HG03575 (cell line): ENCODE measurements at regions not wholly inside any gene's neighbourhood (a gene's known extent, or its start where the extent isn't known, plus 50 kb on each side); places are given as distances from the start of the nearest gene placed in this dataset.

ENCODE experiments used
- ATAC-seq: cut with Tn5 transposase; IDR thresholded peaks from one replicate; pipeline ENCODE4 v1.9.1; 2021; ENCODE audit not compliant: unreplicated experiment, insufficient number of reproducible peaks, low FRiP score; ENCODE audit errors: extremely low read depth

DNA sequence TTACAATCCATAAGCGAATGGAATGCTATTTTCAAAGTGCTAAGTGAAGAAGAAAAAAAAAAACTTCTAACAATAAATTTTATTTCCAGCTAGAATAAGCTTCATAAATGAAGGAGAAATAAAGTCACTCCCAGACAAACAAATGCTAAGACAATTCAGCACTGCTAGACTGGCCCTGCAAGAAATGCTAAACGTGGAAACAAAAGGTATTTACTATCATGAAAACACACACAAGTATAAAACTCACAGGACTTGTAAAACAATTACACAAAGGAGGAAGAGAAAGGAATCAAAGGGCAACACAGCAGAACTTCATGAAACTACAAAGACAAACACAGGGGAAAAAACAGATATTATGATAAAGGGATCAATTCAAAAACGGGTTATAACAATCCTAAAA lies 85.8 kb upstream of the NELL2 start:
- no peak for ATAC-seq

- no peak for ATAC-seq
Observed at GRCh38 chr12:44960856-44961255, 84.7 kb upstream of the NELL2 start.

DNA sequence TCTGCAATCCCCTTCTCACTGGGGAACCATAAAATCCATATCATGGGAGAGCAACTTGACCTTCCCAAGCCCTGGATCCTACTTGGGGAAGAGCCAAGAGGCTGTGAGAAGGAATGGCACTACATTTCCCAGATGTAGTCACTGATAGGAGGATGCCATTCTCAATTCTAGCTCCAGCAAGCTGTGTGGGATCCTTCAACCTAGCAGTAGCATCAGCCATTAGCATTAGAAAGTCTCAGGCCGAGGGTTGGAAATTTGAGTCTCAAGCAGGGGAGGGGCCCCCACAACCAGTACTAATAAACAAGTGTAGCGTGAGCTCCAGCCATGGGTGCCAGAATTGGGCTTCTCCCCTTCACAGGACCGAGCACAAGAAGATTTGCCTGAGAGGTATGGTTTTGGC lies 84.3 kb upstream of the NELL2 start:
- no peak for ATAC-seq

DNA sequence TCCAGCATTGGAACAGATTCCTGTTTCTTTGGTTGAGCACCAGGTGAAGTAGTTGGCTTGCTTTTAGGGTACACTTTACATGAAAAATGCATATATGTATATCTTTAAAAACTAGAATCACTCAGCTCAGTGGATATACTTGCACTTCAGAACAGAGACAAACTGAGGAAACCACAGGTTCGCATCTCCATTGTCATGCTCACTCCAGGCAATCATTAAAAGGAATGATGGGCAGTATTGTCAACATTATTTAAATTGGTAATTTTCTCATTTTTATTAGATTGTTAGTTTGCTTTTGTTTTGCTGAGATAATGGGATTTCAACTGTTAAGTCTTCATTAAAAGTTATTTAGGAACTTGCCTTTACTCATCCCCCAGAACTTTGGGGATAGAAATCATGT lies 71.0 kb upstream of the NELL2 start:
- no peak for ATAC-seq

DNA sequence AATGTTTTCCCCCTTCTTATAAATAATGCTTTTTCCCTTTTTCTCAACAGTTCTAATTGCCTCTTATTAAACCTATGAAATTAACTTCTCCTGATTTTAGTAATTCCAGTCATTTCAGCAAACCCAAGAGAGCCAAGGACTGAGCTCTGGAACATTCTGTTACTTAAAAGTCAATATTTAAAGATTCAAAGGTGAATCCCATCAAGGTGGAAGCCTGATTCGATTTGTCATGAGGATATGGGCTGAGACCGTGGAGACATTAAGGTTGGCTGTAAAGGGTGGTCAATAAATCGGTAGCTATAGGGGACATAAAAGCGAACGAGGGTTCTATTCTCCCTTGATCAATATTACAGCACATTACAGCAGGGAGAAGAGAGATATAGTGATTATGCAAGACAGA lies 66.6 kb upstream of the NELL2 start:
- no peak for ATAC-seq

- ATAC-seq: peak; percentile 68
Observed at GRCh38 chr12:44930972-44931600, 55.0 kb upstream of the NELL2 start.

- ATAC-seq: no peak
Observed at GRCh38 chr12:44929236-44929885, 53.2 kb upstream of the NELL2 start.
